Endothelial cell of umbilical vein (primary cell): ENCODE measurements at regions not wholly inside any gene's neighbourhood (a gene's known extent, or its start where the extent isn't known, plus 50 kb on each side); places are given as distances from the start of the nearest gene placed in this dataset.

Experiments used
- BruUV-seq: library from RNA; stranded (reverse); fragments of 400-500 nt; replicated peaks from 2 replicates; lab custom pipeline; 2021; lab: Mats Ljungman, UMichigan
- CTCF ChIA-PET: fragments of 300-600, 350-600 bp; sonication (Branson Sonifier 250); formaldehyde crosslinking; loops from one replicate; lab custom pipeline; 2021; ENCODE audit warnings: antibody characterized with exemption, inconsistent platforms; lab: Charles Lee
- POLR2A ChIA-PET: fragments of 300-600, 350-600 bp; sonication (Branson Sonifier 250); formaldehyde crosslinking; loops from one replicate; lab custom pipeline; 2021; ENCODE audit warnings: antibody characterized with exemption, inconsistent platforms; lab: Charles Lee
- DNase-seq: peaks from one replicate; pipeline ENCODE4 v3.0.0-alpha.2; 2011; ENCODE audit warnings: low read depth, low spot score
- FAIRE-seq: peaks from 2 replicates; lab custom pipeline; 2011; peaks lifted over from hg19 to GRCh38; lab: Jason Lieb, UNC
- H2AFZ ChIP-seq: 2 replicates; pipeline ENCODE4 v1.6.0; 2012; ENCODE audit warnings: low read depth, low read length, control low read depth, inconsistent platforms
- H3K27ac ChIP-seq: 2 replicates; pipeline ENCODE4 v1.5.1; 2011; ENCODE audit warnings: low read depth, mild to moderate bottlenecking, control low read depth, low read length, moderate library complexity; ENCODE audit not compliant: insufficient read depth
- H3K27me3 ChIP-seq, 2 experiments: 2 replicates each; pipeline versions ENCODE4 v1.6.0 to v1.6.1; 2011; ENCODE audit warnings: low read length in 2 of 2, mixed read lengths in 1 of 2; ENCODE audit not compliant: control insufficient read depth in 2 of 2, insufficient read depth in 2 of 2
- H3K36me3 ChIP-seq, 2 experiments: 2 replicates in 1 of 2; 3 replicates in 1 of 2; pipeline ENCODE4 v1.5.1; 2011; ENCODE audit warnings: low read length in 2 of 2, mild to moderate bottlenecking in 1 of 2, moderate library complexity in 1 of 2; ENCODE audit not compliant: control insufficient read depth in 2 of 2, insufficient read depth in 2 of 2; ENCODE audit errors: extremely low read depth in 1 of 2
- H3K4me1 ChIP-seq: 3 replicates; pipeline ENCODE4 v1.5.1; 2011; ENCODE audit warnings: mild to moderate bottlenecking, low read length; ENCODE audit not compliant: control insufficient read depth, insufficient read depth; ENCODE audit errors: extremely low read depth
- H3K4me2 ChIP-seq: 2 replicates; pipeline ENCODE4 v1.6.1; 2011; ENCODE audit warnings: low read length, control low read depth, mixed read lengths; ENCODE audit not compliant: insufficient read depth
- H3K4me3 ChIP-seq, 3 experiments: fragments of 200-600 bp in 1 of 3; sonication (generic), shearing (Covaris generic) in 1 of 3; replicated peaks in 1 of 3; 2 replicates each; pipeline ENCODE4 v1.5.1; 2011 to 2016; ENCODE audit warnings: control low read depth in 3 of 3, low read length in 3 of 3, mild to moderate bottlenecking in 2 of 3, inconsistent platforms in 1 of 3, low read depth in 1 of 3, moderate library complexity in 1 of 3; ENCODE audit not compliant: insufficient read depth in 1 of 3
- H3K79me2 ChIP-seq: 2 replicates; pipeline ENCODE4 v1.6.0; 2012; ENCODE audit warnings: low read length, inconsistent platforms; ENCODE audit not compliant: control insufficient read depth, insufficient read depth
- H3K9ac ChIP-seq: replicated peaks from 2 replicates; pipeline ENCODE3; 2011; ENCODE audit warnings: low read length, control low read depth; ENCODE audit not compliant: insufficient read depth; ENCODE audit errors: extremely low read depth
- H3K9me1 ChIP-seq: replicated peaks from 3 replicates; pipeline ENCODE4 v1.6.0; 2011; ENCODE audit warnings: mild to moderate bottlenecking, low read length; ENCODE audit not compliant: control insufficient read depth, insufficient read depth; ENCODE audit errors: extremely low read depth
- H3K9me3 ChIP-seq: replicated peaks from 2 replicates; pipeline ENCODE4 v1.5.1; 2012; ENCODE audit warnings: low read length, inconsistent platforms; ENCODE audit not compliant: control insufficient read depth, insufficient read depth
- H4K20me1 ChIP-seq: replicated peaks from 2 replicates; pipeline ENCODE3; 2011; ENCODE audit warnings: mild to moderate bottlenecking, low read length; ENCODE audit not compliant: control insufficient read depth, insufficient read depth; ENCODE audit errors: extremely low read depth
- EZH2 ChIP-seq: IDR thresholded peaks from 2 replicates; pipeline ENCODE4 v1.6.1; 2012; ENCODE audit warnings: borderline replicate concordance, low read depth, mild to moderate bottlenecking, moderate library complexity, low read length, inconsistent platforms; ENCODE audit not compliant: severe bottlenecking
- FOS ChIP-seq: IDR thresholded peaks from 2 replicates; pipeline ENCODE4 v1.6.1; 2011; ENCODE audit warnings: mild to moderate bottlenecking, low read length, moderate library complexity, borderline replicate concordance; ENCODE audit not compliant: insufficient read depth
- GATA2 ChIP-seq: IDR thresholded peaks from 2 replicates; pipeline ENCODE4 v1.7.0; 2011; ENCODE audit warnings: low read depth, mild to moderate bottlenecking, moderate library complexity, mixed read lengths, low read length; ENCODE audit not compliant: insufficient read length, insufficient read depth
- JUN ChIP-seq: IDR thresholded peaks from 2 replicates; pipeline ENCODE4 v1.6.1; 2011; ENCODE audit warnings: borderline replicate concordance, low read depth; ENCODE audit not compliant: insufficient read length, insufficient read depth
- MYC ChIP-seq: IDR thresholded peaks from one replicate; pipeline ENCODE4 v1.6.1; 2011; ENCODE audit warnings: mild to moderate bottlenecking, low read depth, low read length
- POLR2A ChIP-seq: IDR thresholded peaks from 2 replicates; pipeline ENCODE4 v1.6.1; 2012; ENCODE audit warnings: low read depth, mild to moderate bottlenecking, control low read depth, low read length
- POLR2AphosphoS5 ChIP-seq: IDR thresholded peaks from 2 replicates; pipeline ENCODE4 v1.6.1; 2012; ENCODE audit warnings: low read depth, mild to moderate bottlenecking, control low read depth, low read length, moderate library complexity; ENCODE audit not compliant: insufficient read depth
- dilution Hi-C: fragments of 300-500 bp; cut with MboI; formaldehyde crosslinking; loops from one replicate; pipeline ENCODE4 v1.15.0; 2019; ENCODE audit warnings: low sequenced_read_pairs; ENCODE audit not compliant: extremely low pct_ligation_motif_present
- intact Hi-C: fragments of 100-400 bp; cut with micrococcal nuclease; formaldehyde crosslinking; loops from one replicate; pipeline ENCODE4 v1.10.0; 2022
- TF ChIP-seq, protein P1 (sequence below): IDR thresholded peaks from 2 replicates; pipeline ENCODE4 v1.6.1; 2011; ENCODE audit not compliant: insufficient read depth, insufficient read length
- TF ChIP-seq, protein P2 (sequence below), 2 donors: IDR thresholded peaks; 1 replicate in 1 of 2; 2 replicates in 1 of 2; pipeline ENCODE4 v1.5.1; 2011; ENCODE audit warnings: low read length in 2 of 2, mild to moderate bottlenecking in 2 of 2, moderate library complexity in 2 of 2, control low read depth in 1 of 2, inconsistent platforms in 1 of 2, low read depth in 1 of 2; ENCODE audit not compliant: insufficient read depth in 1 of 2; ENCODE audit errors: extremely low read depth in 1 of 2

GRCh38 chr2:173537694-173538093 is 183.0 kb downstream of the CDCA7 start:
- intact Hi-C loops (no loop called here), dilution Hi-C loops (no loop called here)
- Histone ChIP-seq H3K27ac (no peak overlapping the region), H3K36me3 (no peaks in the 10 kb centered on the region), H3K9me1 (no peaks in the 10 kb centered on the region), H3K79me2 (no peaks in the 10 kb centered on the region), H3K27me3 (peaks cover 2 to 5% of the 10 kb centered on the region in 2 experiments), H4K20me1 (no peaks in the 10 kb centered on the region), H3K4me2 (no peak overlapping the region), H2AFZ (no peak overlapping the region), H3K4me1 (no peaks in the 10 kb centered on the region), H3K4me3 (no peak overlapping the region), H3K9ac (no peak overlapping the region), H3K9me3 (no peaks in the 10 kb centered on the region)
- FAIRE-seq (no peak), DNase-seq (no peak)
- TF ChIP-seq POLR2AphosphoS5 = no peak
- TF ChIP-seq JUN = no peak
- TF ChIP-seq, protein P1, sequence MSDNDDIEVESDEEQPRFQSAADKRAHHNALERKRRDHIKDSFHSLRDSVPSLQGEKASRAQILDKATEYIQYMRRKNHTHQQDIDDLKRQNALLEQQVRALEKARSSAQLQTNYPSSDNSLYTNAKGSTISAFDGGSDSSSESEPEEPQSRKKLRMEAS = no peak
- TF ChIP-seq, protein P2, sequence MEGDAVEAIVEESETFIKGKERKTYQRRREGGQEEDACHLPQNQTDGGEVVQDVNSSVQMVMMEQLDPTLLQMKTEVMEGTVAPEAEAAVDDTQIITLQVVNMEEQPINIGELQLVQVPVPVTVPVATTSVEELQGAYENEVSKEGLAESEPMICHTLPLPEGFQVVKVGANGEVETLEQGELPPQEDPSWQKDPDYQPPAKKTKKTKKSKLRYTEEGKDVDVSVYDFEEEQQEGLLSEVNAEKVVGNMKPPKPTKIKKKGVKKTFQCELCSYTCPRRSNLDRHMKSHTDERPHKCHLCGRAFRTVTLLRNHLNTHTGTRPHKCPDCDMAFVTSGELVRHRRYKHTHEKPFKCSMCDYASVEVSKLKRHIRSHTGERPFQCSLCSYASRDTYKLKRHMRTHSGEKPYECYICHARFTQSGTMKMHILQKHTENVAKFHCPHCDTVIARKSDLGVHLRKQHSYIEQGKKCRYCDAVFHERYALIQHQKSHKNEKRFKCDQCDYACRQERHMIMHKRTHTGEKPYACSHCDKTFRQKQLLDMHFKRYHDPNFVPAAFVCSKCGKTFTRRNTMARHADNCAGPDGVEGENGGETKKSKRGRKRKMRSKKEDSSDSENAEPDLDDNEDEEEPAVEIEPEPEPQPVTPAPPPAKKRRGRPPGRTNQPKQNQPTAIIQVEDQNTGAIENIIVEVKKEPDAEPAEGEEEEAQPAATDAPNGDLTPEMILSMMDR (IDR thresholded peaks at IDR 0.05; ENCODE audit: extremely low read depth in 1 of 2, insufficient read depth in 1 of 2, low read depth in 1 of 2, low read length in 2 of 2) = no peak
- no peak for TF ChIP-seq GATA2
- TF ChIP-seq MYC = no peak
- TF ChIP-seq FOS = no peak
- no peak for TF ChIP-seq POLR2A
- TF ChIP-seq EZH2 = no peak
- no TSS peak for BruUV-seq
- CTCF ChIA-PET = no interaction called here
- POLR2A ChIA-PET = no interaction called here
